Umbilical cord (tissue), 1 donor: ENCODE measurements at regions not wholly inside any gene's neighbourhood (a gene's known extent, or its start where the extent isn't known, plus 50 kb on each side); places are given as distances from the start of the nearest gene placed in this dataset.

Source experiments
- DNase-seq: peaks from one replicate; pipeline ENCODE4 v3.0.0-alpha.2; 2015; ENCODE audit warnings: low spot score

DNA sequence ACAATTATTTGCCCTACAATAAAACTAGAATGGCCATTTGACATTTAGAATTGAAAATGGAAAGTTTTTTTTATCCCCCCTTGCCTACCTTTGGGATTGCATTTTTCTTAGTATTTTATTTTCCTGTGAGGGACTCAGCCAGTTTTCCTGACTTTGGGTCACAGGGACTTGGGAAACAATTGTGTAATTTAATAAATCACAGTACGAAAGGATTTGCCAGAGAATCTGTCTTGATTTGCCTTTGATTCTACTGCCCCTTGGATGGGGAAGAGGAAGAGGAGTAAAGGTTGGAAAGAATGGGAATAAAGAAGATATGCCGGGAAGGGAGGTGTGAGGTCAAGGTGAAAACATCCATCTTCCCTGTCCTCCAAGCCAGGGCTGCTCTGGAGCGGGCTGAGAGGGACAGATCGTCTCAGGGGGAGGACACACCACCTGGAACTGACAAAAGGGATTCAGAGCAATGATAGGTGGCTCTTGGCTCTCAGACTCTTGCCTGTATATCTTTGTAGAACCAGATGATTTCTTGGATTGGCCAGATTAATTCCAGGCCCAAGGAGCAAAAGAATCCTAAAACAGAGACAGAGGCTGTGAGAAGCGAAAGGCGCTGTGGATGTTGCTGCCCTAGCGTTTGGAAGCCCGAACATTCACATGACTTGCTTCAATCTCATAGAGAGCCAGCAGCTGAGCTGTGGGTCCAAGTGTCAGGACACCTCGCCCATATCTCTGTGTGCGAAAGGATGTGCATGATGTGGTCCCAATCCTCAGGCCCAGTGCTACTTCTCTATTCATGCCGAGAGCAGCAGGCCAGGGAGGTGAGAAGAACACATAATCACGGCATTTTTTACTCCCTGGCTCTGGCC, 50.3 kb upstream of the ZEB1 start:
- no peak for DNase-seq
